ENCODE measurements at regions not wholly inside any gene's neighbourhood (a gene's known extent, or its start where the extent isn't known, plus 50 kb on each side); places are given as distances from the start of the nearest gene placed in this dataset.
"Not testable (repeated sequence)": the region's sequence is repeated elsewhere in the genome, so short reads cannot be mapped to it uniquely, and the experiment has no call there.

GRCh38 chr16:18161224-18161623 lies 175.3 kb downstream of the NPIPA8 start:
- DNase-seq; intact Hi-C loops (cut with DNase I); ATAC-seq: not testable (repeated sequence)

DNA sequence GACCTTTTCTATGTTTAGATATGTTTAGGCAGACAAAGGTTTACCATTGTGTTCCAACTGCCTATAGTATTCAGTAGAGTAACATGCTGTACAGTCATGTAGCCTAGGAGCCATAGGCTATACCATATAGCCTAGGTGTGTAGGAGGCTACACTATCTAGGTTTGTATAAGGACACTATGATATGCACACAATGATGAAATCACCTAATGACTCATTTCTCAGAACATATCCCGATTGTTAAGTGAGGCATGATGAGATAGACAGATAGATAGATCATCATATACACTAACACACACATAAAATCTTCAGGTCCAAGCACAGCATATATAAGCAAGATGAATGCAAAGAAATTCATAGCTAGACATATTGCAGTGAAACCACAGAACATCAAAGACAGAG lies 177.4 kb downstream of the NPIPA8 start:
- DNase-seq; intact Hi-C loops (cut with DNase I); ATAC-seq: not testable (repeated sequence)

- intact Hi-C loops (cut with DNase I); DNase-seq; ATAC-seq: not testable (repeated sequence)
These were observed 178.7 kb downstream of the NPIPA8 start for GRCh38 chr16:18157854-18158253.

DNA sequence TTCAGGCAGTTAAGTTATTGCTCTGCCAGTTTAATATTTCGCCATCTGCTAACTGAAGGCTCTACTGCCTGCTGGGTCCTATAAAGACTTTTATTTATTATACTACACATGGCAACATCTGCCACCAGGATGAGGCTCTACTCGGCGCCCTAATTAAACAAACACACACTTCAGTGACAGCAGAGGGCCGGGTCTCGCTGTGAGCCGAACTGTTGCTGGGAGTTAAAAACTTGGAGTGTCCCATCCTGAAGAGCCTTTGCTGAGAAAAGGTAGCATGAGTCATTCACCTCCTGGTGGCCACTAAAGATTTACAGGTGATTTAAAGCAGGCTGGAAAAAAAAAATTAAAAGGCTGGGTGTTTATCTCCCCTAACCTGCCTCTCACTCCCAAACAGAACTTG lies 183.7 kb downstream of the NPIPA8 start:
- DNase-seq; ATAC-seq; intact Hi-C loops (cut with DNase I): not testable (repeated sequence)

DNA sequence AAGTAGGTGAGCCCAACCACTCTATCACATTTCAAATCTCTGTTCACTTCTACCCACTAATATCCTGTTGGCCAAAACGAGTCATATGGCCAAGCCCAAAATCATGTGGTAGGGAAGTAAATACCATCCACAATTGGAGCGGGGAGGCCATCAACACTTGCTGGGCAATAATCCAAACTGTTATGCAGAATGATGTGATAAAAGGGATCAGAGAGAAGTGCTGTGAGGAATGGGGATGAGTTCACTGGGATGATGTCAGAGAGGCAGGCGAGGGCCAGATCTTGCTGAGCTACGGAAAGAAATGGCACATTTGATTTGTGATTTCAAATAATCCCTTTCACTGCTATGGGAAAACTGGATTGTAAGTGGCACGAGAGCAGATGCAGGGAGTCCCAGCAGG lies 188.4 kb downstream of the NPIPA8 start:
- ATAC-seq; DNase-seq; intact Hi-C loops (cut with DNase I): not testable (repeated sequence)

DNA sequence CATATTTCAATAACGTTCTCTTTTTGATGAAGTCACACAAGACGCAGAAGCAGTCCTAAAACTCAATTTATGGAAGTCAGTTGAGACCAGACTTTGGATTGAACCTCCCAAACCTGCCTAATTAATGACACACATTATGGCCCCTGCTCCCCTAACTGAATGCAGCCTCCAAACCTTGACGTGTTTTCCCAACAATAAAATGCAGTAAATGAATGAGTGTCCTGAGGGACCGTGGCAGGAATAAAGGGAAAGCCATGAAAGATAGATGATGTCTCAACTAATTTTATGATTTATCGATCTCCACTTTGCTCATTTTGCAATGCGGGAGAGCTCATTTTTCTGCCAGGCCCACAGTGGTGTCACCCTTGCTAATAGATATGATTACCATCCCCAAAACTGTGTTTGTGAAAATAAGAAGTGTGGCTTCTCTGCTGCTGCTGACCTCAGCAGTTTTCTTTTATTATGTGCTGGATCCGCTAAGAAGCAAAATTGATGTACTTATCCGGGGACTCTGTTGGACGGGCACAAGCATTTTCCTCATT lies 189.9 kb downstream of the NPIPA8 start:
- ATAC-seq; intact Hi-C loops (cut with DNase I); DNase-seq: not testable (repeated sequence)

DNA sequence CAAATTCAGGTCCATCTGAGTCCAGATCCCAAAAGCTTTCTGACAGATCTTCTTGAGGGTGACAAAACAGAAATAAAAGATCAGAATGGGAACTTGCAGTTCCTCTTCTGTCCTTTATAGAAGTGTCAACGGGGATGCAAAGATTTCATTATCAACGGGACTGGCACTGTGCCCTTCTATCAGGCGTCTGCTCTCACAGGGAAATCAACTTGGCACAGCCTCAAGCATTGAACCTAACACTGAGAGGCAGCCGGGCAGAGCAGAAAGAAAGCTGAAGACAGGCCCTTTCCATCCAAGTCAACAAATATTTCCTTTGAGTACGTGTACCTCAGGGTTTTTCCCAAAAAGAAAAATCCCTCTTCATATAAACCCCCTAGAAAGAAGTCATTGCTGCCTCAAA lies 194.5 kb downstream of the NPIPA8 start:
- intact Hi-C loops (cut with DNase I); DNase-seq: not testable (repeated sequence)
- ATAC-seq, result peak in 1 of 2 donors; percentile 26

DNA sequence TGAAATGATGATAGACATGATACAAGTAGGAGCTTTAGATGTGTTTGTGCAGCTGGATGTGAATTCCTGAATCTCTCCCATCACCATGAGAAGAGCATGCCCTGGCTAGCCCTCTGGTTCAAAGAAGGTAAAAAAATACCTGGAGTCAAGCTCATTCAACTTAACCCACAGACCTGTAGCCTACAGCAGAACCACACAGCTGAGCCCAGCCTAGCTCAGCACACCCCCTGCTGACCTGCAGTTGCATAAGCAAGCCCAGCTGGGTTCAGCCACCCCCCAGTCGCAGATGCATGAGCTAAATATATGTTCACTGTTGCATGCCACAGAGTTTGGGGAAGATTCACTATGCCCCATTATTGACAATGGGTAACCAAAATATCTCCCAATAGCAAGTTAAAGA lies 200.2 kb downstream of the NPIPA8 start:
- intact Hi-C loops (cut with DNase I); DNase-seq; ATAC-seq: not testable (repeated sequence)

DNA sequence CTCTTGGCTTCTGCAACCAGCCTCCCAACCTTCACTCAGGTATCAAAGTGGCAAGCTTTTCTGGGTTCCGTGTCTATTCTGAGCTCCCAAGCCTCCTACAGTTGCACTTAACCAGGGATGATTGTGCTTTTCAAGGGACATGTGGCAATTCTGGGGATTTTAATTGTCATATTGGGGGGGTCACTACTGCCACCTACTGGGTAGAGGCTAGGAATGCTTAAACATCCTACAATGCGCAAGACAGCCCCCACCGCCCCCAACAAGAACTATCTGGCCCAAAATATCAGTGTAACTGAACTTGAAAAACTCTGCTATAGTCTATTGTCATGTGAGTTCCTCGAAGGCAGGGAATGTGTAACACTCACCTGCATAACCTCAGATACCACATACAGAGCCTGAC lies 201.5 kb downstream of the NPIPA8 start:
- intact Hi-C loops (cut with DNase I); ATAC-seq; DNase-seq: not testable (repeated sequence)

GRCh38 chr16:18131587-18131986 lies 204.9 kb downstream of the NPIPA8 start:
- DNase-seq; intact Hi-C loops (cut with DNase I): not testable (repeated sequence)
- ATAC-seq, result peak; percentile 59 to 78

DNA sequence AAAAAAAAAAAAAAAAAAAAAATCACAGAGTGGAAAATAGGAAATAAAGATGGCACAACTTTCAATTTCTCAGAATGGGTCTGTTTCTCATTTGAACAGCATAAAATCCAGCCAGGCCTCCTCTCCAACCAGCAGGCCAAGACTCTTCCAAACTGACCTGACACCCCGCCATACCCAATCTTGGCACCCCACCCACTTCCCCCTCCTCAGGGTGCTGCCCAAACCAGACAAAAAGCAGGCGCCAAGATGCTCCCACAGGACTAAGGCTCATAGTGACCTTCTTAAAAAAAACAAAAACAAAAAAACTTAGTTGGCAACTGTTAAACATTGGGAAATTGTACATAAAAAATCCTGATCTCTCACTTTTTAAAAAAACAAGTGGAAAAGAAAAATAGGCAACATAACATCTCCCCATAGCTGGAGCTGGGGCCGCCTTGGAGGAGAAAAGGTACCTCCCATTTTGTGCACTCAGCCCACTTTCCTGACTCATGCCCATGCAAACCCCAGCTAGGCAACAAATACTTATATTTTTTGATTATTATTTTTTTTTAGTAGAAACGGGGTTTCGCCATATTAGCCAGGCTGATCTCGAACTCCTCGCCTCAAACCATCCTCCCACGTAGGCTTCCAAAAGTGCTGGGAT lies 205.9 kb downstream of the NPIPA8 start:
- intact Hi-C loops (cut with DNase I); DNase-seq: not testable (repeated sequence)
- peak in 1 of 2 donors; percentile 68 for ATAC-seq

GRCh38 chr16:18127033-18127432 lies 209.5 kb downstream of the NPIPA8 start:
- DNase-seq; ATAC-seq; intact Hi-C loops (cut with DNase I): not testable (repeated sequence)

- intact Hi-C loops (cut with DNase I); DNase-seq: not testable (repeated sequence)
- ATAC-seq, result peak in 1 of 2 donors; percentile 78
These were observed 217.4 kb downstream of the NPIPA8 start for GRCh38 chr16:18119092-18119491.

GRCh38 chr16:18118684-18119083 lies 217.9 kb downstream of the NPIPA8 start:
- intact Hi-C loops (cut with DNase I); DNase-seq; ATAC-seq: not testable (repeated sequence)

DNA sequence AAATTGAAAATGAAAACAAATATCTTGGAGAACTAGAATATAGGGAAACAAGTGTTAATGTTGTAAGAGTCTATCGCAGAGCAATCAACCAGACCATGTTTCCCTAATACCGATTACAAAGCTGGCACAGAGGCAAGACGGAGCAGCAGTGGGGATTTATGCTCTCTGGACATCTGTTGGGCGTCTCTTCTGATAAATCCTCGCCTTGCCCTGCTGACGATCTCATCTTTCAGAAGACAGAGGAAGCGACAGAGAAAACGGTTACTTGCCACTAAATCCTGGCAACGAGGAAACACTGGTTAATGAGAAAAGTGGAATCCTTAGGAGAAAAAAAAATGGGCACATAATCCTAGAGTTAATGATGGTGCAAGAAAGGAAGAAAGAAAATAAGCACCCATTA lies 218.5 kb downstream of the NPIPA8 start:
- intact Hi-C loops (cut with DNase I); DNase-seq: not testable (repeated sequence)
- peak in 1 of 2 donors; percentile 36 for ATAC-seq

DNA sequence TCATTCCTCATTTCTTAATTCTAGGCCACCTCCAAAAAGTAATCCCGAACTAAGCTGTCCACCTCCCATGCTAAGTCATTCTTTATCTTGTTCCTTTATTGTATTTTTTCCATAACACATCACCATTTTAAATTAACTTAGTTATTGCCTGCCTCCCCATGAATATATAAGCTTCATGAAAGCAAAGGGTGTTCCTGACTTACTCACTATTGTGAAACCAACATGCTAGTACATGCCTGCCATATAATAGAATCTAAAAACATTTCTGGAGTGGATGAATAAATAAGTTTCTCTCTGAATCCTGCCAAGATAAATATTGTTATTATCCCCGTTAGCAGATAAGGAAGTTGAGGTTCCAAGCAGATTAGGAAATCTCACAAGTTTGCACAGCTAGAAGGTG lies 232.1 kb downstream of the NPIPA8 start:
- intact Hi-C loops (cut with DNase I); ATAC-seq; DNase-seq: not testable (repeated sequence)

DNA sequence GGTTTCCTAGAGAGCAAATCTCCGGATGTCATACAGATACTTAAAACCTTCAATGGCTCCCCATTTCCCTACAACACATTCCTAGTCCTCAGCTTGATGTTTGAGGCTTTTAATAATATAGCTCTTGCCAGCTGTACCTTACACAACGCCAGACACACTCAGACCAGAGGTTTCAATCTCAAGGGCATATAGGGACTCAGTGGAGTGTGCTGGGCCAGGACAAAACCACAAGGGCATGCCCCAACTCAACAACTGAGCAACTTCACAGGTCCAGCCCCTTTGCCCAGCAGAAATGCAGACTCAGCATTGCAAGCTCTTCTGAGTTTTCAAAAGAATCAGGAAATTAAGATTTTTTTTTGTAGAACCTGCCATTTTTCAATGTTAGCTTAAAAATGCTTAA lies 235.5 kb downstream of the NPIPA8 start:
- DNase-seq; intact Hi-C loops (cut with DNase I); ATAC-seq: not testable (repeated sequence)

- DNase-seq; intact Hi-C loops (cut with DNase I); ATAC-seq: not testable (repeated sequence)
These were observed 243.9 kb downstream of the NPIPA8 start for GRCh38 chr16:18092605-18093004.

GRCh38 chr16:18080658-18081363 lies 255.7 kb downstream of the NPIPA8 start:
- DNase-seq; ATAC-seq; intact Hi-C loops (cut with DNase I): not testable (repeated sequence)

DNA sequence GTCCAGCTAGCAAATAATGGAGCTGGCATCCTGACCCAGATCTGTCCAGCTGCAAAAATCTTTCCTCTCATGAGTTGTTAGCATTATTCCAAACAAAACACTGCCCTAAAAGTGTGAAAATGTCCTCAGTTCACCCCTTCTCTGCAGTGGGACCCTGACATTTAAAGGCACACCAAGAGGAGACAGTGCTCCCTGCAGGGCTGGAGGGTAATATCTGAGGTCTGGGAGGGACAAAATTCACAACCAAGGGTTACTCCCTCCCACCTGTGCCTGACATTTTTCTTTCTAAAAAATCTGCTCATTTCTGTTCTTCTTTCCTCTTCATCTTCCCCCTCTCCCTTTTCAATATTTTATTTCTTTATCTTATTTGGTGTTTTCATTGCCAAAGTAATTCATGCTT lies 258.6 kb downstream of the NPIPA8 start:
- ATAC-seq; intact Hi-C loops (cut with DNase I); DNase-seq: not testable (repeated sequence)

Measured in left cardiac atrium (tissue), 4 donors.